T-helper 17 cell (primary cell): ENCODE measurements at regions not wholly inside any gene's neighbourhood (a gene's known extent, or its start where the extent isn't known, plus 50 kb on each side); places are given as distances from the start of the nearest gene placed in this dataset.

ENCODE experiments used
- ATAC-seq: fragments of 150-1000 bp; cut with Tn5 transposase; 2 replicates; pipeline ENCODE4 v1.10.0; 2021; ENCODE audit warnings: mild to moderate bottlenecking, moderate library complexity
- DNase-seq, 3 donors: peaks; one replicate each; pipeline versions ENCODE4 v3.0.0 to v3.0.0-alpha.2; 2020 to 2021
- H3K9me3 ChIP-seq: one replicate; pipeline ENCODE4 v1.7.0; 2013; ENCODE audit warnings: low read length, mild to moderate bottlenecking; ENCODE audit not compliant: control insufficient read depth, poor library complexity, severe bottlenecking
- H3K27ac Mint-ChIP-seq: one replicate; pipeline ENCODE4 v1.8.0; 2022; ENCODE audit warnings: mild to moderate bottlenecking, moderate library complexity, mixed read lengths
- H3K27me3 Mint-ChIP-seq: one replicate; pipeline ENCODE4 v1.8.0; 2022; ENCODE audit warnings: mixed read lengths
- H3K36me3 Mint-ChIP-seq: one replicate; pipeline ENCODE4 v1.8.0; 2022; ENCODE audit warnings: low read depth, mixed read lengths
- H3K4me1 Mint-ChIP-seq: one replicate; pipeline ENCODE4 v1.8.0; 2022; ENCODE audit warnings: mild to moderate bottlenecking, mixed read lengths
- H3K4me3 Mint-ChIP-seq: one replicate; pipeline ENCODE4 v1.8.0; 2022; ENCODE audit warnings: mild to moderate bottlenecking, moderate library complexity, mixed read lengths

DNA sequence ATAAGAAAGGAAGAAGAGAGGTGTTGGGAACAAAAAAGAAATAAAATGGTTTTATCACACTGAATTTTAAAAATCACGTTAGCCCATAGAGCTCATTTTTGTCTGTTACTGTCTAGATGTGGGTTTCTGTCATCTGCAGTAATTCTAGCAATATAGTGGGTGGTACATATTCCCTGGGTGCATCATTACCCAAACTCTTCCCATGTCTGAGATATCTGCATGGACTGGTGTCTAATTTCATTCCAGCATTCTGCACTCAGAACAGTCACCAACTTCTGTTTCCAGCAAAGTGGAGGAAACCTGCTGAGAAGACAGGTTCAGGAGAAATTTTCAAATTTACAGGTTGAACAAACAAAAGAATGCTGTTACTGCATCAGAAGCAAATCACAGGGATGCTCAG lies 263.8 kb downstream of the CDH11 start:
- Mint-ChIP-seq H3K27ac (no peak overlapping the region), H3K36me3 (no peaks in the 10 kb centered on the region), H3K27me3 (no peaks in the 10 kb centered on the region), H3K4me3 (no peak overlapping the region), H3K4me1 (no peaks in the 10 kb centered on the region)
- no peak for DNase-seq
- H3K9me3 ChIP-seq = no peaks in the 10 kb centered on the region
- no peak for ATAC-seq

DNA sequence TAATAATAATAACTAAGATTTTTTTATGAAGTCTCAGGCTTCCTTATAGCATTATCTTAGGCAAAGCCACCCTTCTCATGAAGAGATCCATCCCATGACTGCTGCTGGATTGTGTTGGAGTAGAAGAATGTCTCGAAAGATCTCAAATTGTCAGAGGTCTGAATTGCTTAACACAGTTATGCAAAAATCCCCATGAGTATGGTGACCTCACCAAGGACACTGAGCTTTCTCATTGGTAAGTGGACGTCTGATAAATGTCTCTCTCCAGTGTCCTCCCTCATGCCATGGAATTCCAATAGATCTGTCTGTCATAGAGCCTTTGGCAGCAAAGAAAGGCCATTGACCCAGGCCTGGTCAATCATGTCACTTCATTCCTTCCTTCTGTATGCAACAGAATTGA lies 264.5 kb downstream of the CDH11 start:
- H3K27ac Mint-ChIP-seq = no peak overlapping the region
- no peak overlapping the region for H3K4me3 Mint-ChIP-seq
- H3K4me1 Mint-ChIP-seq = no peaks in the 10 kb centered on the region
- DNase-seq = no peak
- no peaks in the 10 kb centered on the region for H3K36me3 Mint-ChIP-seq
- H3K27me3 Mint-ChIP-seq = no peaks in the 10 kb centered on the region
- no peak for ATAC-seq
- no peaks in the 10 kb centered on the region for H3K9me3 ChIP-seq

DNA sequence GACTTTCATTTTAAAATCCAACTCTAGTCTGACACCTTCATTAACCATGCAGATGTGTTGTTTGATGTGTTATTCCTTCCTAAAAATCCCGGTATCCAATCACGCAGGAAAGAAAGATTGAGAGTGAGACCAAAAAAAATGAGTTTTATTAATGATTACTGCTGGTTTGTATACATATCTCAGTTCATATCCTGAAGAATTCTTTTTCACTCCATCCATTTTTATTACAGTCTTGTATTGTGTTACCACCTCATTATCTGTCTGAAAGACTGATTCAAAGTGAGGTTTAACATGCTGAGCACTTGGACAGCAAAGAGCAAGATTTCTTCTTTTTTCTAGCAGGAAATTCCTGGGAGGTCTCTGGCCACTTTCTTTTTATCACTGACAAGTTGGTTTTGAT lies 268.3 kb downstream of the CDH11 start:
- Mint-ChIP-seq H3K36me3 (no peaks in the 10 kb centered on the region), H3K27me3 (no peaks in the 10 kb centered on the region), H3K27ac (no peak overlapping the region), H3K4me1 (no peaks in the 10 kb centered on the region), H3K4me3 (no peak overlapping the region)
- ATAC-seq (no peak), DNase-seq (no peak)
- H3K9me3 ChIP-seq = no peaks in the 10 kb centered on the region

DNA sequence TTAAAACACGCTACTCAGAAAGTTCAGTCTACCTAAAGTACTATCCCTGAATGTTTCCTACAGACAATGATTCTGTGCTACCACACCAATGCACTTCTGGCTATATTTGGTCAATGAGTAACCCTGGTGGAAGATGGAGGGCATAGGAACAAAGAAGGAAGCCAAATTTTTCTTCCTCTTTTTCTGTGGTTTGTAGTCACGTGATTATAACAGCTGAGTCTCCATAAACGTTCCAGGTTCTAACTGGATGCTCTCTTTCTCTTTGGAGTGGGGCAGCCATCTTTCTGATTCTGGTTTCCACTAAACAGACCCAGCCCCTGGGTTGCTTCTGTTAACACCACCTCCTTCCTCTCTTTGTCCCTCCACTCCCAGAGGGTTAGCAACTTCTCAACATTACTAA lies 274.9 kb downstream of the CDH11 start:
- no peaks in the 10 kb centered on the region for H3K36me3 Mint-ChIP-seq
- H3K27me3 Mint-ChIP-seq = no peaks in the 10 kb centered on the region
- DNase-seq (no peak), ATAC-seq (no peak)
- H3K9me3 ChIP-seq = peaks cover 4% of the 10 kb centered on the region
- no peak overlapping the region for H3K4me3 Mint-ChIP-seq
- no peaks in the 10 kb centered on the region for H3K4me1 Mint-ChIP-seq
- H3K27ac Mint-ChIP-seq = no peak overlapping the region

DNA sequence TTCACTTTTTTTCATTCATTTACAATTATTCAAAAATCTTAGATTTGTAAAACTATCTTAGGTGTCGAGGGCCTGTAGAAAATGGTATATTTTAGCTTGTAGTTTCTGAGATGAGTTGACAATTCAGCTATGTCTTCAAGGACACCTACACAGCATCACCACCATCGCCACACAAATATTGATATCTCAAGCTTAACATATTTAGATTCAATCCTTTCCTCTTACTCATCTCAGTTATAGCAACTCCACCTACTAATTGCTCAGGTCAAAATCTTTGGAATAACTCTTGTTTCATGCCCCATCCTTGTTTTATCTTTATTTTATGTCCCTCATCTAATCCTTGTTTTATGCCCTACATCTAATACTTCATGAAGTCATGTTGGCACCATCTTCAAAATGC lies 276.8 kb downstream of the CDH11 start:
- H3K9me3 ChIP-seq = peaks cover 4% of the 10 kb centered on the region
- H3K36me3 Mint-ChIP-seq = no peaks in the 10 kb centered on the region
- H3K27ac Mint-ChIP-seq = no peak overlapping the region
- DNase-seq (no peak), ATAC-seq (no peak)
- no peaks in the 10 kb centered on the region for H3K4me1 Mint-ChIP-seq
- no peak overlapping the region for H3K4me3 Mint-ChIP-seq
- no peaks in the 10 kb centered on the region for H3K27me3 Mint-ChIP-seq

DNA sequence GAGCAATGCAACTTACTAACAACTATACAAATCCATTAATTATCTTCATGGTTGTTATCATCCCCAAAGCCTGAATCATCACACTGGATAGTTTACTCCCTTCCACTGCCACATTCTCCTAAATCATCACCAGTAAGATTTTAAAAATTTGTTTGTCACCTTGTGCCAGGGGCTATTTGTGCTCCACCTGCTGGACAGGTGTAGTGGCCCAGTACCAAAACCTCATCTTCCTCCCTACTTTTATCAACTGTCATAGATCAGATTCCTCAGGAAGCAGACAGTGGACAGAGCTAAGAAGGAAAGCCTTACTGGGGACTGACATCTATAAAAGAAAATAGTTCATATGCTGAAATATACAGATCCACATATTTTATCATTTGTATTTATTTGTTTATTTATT lies 280.4 kb downstream of the CDH11 start:
- no peaks in the 10 kb centered on the region for H3K36me3 Mint-ChIP-seq
- no peak for DNase-seq
- H3K27me3 Mint-ChIP-seq = no peaks in the 10 kb centered on the region
- no peak overlapping the region for H3K4me3 Mint-ChIP-seq
- ATAC-seq = no peak
- no peaks in the 10 kb centered on the region for H3K4me1 Mint-ChIP-seq
- no peak overlapping the region for H3K27ac Mint-ChIP-seq
- peaks cover 4% of the 10 kb centered on the region for H3K9me3 ChIP-seq

DNA sequence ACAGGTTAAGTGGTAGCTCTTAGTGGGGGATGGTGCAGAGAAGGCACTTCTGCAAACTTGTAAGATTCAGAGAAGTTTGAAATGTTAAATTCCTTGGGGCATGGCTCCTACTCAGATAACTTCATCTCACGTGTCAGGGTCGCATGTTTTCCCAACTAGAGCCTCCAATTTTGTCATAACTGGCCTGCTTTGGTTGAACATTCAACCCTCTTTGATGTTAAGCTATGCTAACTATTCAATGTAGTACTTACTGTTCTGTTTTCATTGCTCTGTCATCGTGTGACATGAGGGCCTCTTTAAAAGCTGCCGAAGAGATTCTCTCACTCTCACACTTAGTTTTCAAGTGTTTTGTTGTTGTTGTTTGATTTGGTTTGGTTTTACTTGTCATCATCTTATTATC lies 280.8 kb downstream of the CDH11 start:
- H3K36me3 Mint-ChIP-seq = no peaks in the 10 kb centered on the region
- no peaks in the 10 kb centered on the region for H3K4me1 Mint-ChIP-seq
- no peak overlapping the region for H3K27ac Mint-ChIP-seq
- no peak for ATAC-seq
- no peak for DNase-seq
- H3K27me3 Mint-ChIP-seq = no peaks in the 10 kb centered on the region
- peaks cover 4% of the 10 kb centered on the region for H3K9me3 ChIP-seq
- no peak overlapping the region for H3K4me3 Mint-ChIP-seq

DNA sequence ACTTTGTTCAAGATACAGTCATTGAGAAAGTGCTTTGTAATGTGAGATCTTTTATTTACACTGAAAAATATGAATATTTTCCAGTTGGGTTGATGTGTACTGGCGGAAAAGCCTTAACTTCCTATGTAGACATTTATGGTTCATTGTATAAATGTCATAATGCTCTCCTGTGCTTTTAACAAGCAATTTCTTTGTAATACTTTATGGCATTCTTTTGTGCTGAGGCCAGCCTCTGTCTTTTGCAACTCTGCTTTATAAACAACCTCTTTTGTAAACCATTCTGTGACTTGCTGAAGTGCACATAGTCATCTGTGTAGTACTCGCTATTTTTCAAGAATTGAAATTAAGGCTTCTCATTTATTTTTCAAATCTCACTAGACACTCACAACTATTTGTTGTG lies 291.2 kb downstream of the CDH11 start:
- DNase-seq (no peak), ATAC-seq (no peak)
- no peaks in the 10 kb centered on the region for H3K27me3 Mint-ChIP-seq
- no peaks in the 10 kb centered on the region for H3K36me3 Mint-ChIP-seq
- no peak overlapping the region for H3K4me3 Mint-ChIP-seq
- no peaks in the 10 kb centered on the region for H3K4me1 Mint-ChIP-seq
- no peaks in the 10 kb centered on the region for H3K9me3 ChIP-seq
- no peak overlapping the region for H3K27ac Mint-ChIP-seq

DNA sequence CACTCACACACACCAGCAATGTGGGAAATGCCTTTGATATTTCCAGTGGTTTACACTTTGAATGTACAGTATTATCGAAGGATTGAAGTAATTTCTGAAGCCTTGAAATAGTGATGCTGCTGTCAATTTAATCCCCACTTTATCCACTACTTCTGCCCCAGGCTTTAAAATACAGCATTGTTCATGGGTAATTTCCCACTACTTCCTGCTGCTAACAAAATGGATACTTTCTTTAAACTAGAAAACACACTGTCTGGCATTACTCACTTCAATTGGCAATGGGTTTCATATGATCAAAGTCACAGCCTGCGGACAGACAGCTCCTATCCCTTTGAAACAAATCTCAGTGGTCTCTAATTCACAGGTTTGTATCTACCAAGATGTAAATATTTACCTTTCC lies 292.2 kb downstream of the CDH11 start:
- no peak overlapping the region for H3K4me3 Mint-ChIP-seq
- no peak for ATAC-seq

DNA sequence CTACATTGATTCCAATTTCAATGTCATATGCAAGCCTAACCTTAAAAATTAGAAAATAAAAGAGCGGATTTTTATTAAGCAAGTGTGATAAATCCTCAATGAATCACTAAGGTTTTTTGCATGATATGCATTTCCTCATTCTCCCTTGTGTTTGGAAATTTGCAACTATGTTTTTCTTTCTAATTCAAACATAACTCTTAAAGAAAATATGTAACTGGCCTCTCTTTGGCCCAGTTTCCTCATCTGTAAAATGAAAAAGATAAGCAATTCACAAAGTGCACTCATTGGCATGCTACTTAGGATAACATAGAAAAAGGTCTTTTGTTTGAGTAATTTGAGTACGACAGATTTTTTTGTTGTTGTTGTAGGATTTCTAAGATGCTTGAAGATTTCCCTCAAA lies 295.5 kb downstream of the CDH11 start:
- Mint-ChIP-seq H3K27ac (no peak overlapping the region), H3K36me3 (no peaks in the 10 kb centered on the region), H3K4me1 (no peaks in the 10 kb centered on the region), H3K27me3 (no peaks in the 10 kb centered on the region), H3K4me3 (no peak overlapping the region)
- ATAC-seq (no peak), DNase-seq (no peak)
- H3K9me3 ChIP-seq = peaks cover 3% of the 10 kb centered on the region

More for the DNA sequence above, 292.2 kb downstream of the CDH11 start:
- Mint-ChIP-seq H3K4me1 (no peaks in the 10 kb centered on the region), H3K27me3 (no peaks in the 10 kb centered on the region), H3K27ac (no peak overlapping the region), H3K36me3 (no peaks in the 10 kb centered on the region)
- no peaks in the 10 kb centered on the region for H3K9me3 ChIP-seq
- DNase-seq = no peak

DNA sequence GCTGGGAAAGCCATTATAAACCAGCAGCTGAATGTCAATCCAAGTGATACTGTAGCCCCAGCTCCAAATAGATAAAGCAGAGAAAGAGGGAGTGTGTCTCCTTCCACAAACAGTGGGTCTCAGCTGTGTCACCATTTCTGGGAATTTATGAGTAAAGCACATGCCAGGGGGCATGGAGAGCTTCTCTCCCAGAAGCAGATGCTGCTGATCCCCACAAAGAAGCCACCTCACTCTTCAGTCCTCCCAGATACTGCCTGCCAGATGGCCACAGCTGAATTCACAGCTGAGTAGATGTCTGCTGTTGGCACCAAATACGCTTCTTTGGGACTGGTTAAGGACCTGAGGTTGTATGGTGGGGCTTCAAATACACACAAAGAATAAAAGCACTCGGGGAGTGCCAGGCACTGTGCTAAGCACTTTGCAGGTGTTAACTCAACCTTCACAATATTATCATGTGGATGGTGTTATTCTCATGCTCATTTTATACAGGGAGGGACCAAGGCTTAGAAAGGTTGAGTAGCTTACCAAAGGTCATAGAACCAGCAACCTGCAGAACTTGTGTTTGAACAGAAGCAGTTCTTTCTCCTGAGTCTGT lies 298.3 kb downstream of the CDH11 start:
- H3K9me3 ChIP-seq = peaks cover 3% of the 10 kb centered on the region
- Mint-ChIP-seq H3K27me3 (no peaks in the 10 kb centered on the region), H3K4me3 (no peak overlapping the region), H3K4me1 (no peaks in the 10 kb centered on the region), H3K27ac (no peak overlapping the region), H3K36me3 (no peaks in the 10 kb centered on the region)
- DNase-seq (no peak), ATAC-seq (no peak)

DNA sequence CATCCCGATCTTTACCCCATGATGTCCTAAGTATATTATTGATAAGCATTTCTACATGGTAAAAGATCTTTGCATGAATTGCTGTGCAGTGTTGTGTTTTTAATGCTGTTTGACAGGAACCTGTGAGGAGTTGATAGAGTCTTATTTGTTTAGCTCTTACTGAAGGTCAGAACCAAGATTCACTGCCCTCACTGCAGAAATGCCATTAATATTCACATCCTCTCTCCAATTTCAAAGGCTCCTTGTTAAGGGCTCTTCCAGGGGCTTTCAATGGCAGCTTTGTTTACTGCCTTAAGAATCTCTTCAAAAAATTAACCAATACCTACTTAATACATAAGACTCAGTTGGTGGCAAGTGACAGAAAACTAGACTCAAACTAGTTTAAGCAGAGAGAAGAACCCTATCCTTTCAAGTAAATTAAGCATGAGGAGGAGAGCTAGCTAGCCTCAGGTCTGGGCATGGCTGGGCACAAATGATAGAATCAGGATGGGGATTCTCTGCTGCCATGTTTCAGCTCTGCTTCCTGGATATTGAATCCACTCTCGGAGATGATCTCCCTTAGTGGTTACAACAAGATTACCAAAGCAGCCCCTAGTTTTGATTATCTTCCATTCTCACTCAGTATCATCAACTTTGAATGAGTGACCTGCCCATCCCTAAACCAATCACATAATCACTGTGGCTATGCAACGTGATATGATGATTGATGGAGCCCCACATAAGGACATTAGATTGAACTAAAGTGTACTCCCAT lies 311.8 kb downstream of the CDH11 start:
- no peak for ATAC-seq
- no peak overlapping the region for H3K4me3 Mint-ChIP-seq
- no peaks in the 10 kb centered on the region for H3K9me3 ChIP-seq
- H3K27ac Mint-ChIP-seq = no peak overlapping the region
- H3K27me3 Mint-ChIP-seq = no peaks in the 10 kb centered on the region
- DNase-seq = no peak
- no peaks in the 10 kb centered on the region for H3K36me3 Mint-ChIP-seq
- no peaks in the 10 kb centered on the region for H3K4me1 Mint-ChIP-seq

DNA sequence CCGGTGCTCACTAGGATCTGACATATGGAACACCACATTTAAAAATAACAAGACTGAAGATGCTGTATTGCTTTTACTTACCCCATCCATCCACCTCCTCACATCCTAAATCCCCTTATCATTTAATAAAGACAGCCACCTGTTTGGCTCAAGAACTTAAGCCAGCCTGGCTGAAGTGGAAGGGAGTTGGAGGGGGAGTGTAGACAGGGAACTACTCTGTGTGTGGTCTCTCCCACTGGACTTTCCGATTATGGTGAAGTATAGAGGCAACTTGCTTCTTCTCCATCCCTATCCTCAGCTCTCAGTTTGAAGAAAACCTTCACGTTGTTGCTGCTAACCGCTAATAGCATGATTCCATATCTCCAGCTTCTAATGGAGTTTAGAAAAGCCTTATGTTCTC lies 313.4 kb downstream of the CDH11 start:
- ATAC-seq (no peak), DNase-seq (no peak)
- Mint-ChIP-seq H3K4me1 (no peaks in the 10 kb centered on the region), H3K36me3 (no peaks in the 10 kb centered on the region), H3K4me3 (no peak overlapping the region), H3K27me3 (no peaks in the 10 kb centered on the region), H3K27ac (no peak overlapping the region)
- no peaks in the 10 kb centered on the region for H3K9me3 ChIP-seq

DNA sequence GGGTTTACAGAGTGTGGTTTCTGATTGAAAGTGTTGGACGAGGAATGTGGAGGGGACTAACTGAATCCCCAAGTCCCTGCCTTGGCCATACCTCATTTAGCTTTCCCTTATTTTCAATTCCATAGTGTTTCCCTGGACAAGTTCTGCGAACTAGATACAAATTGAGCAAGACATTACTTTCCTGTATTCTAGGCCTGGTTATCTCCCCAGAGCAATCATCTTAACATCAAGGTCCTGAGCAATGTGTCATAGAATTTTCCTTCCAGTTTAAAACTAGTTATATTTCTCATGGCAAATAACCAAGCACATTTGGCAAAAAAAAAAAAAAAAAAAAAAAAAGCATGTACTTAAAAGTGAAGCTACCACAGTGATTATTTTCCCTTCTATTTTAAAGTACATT lies 330.1 kb downstream of the CDH11 start:
- no peak overlapping the region for H3K27ac Mint-ChIP-seq
- H3K9me3 ChIP-seq = no peaks in the 10 kb centered on the region
- ATAC-seq (no peak), DNase-seq (no peak)
- H3K4me1 Mint-ChIP-seq = no peaks in the 10 kb centered on the region
- H3K27me3 Mint-ChIP-seq = no peaks in the 10 kb centered on the region
- no peaks in the 10 kb centered on the region for H3K36me3 Mint-ChIP-seq
- H3K4me3 Mint-ChIP-seq = no peak overlapping the region
